Lung (tissue), 11 donors: ENCODE measurements at regions not wholly inside any gene's neighbourhood (a gene's known extent, or its start where the extent isn't known, plus 50 kb on each side); places are given as distances from the start of the nearest gene placed in this dataset.

Experiments used
- ATAC-seq: fragments of 200-7000 bp; cut with Tn5 transposase; one replicate; pipeline ENCODE4 v1.9.1; 2020; ENCODE audit warnings: moderate number of reproducible peaks; ENCODE audit not compliant: insufficient read depth, low FRiP score
- DNase-seq, 3 donors: peaks; one replicate each; pipeline ENCODE4 v3.0.0-alpha.2; 2013 to 2017
- H3K27ac ChIP-seq, 2 donors: one replicate each; pipeline ENCODE4 v1.5.1; 2013; ENCODE audit warnings: mild to moderate bottlenecking in 2 of 2, moderate library complexity in 2 of 2, control low read depth in 1 of 2, inconsistent platforms in 1 of 2, low read depth in 1 of 2, low read length in 1 of 2
- H3K27me3 ChIP-seq, 3 donors: one replicate each; pipeline ENCODE4 v1.5.1; 2013; ENCODE audit warnings: low read length in 2 of 3; ENCODE audit not compliant: control insufficient read depth in 3 of 3, insufficient read depth in 3 of 3
- H3K36me3 ChIP-seq, 4 donors: one replicate each; pipeline ENCODE4 v1.5.1; 2013; ENCODE audit warnings: low read length in 4 of 4, mild to moderate bottlenecking in 1 of 4, moderate library complexity in 1 of 4; ENCODE audit not compliant: control insufficient read depth in 4 of 4, insufficient read depth in 4 of 4
- H3K4me1 ChIP-seq, 5 donors: one replicate each; pipeline ENCODE4 v1.5.1; 2013; ENCODE audit warnings: low read length in 5 of 5, mild to moderate bottlenecking in 2 of 5, moderate library complexity in 1 of 5; ENCODE audit not compliant: control insufficient read depth in 5 of 5, insufficient read depth in 5 of 5
- H3K4me3 ChIP-seq: one replicate; pipeline ENCODE4 v1.5.1; 2013; ENCODE audit warnings: mild to moderate bottlenecking, control low read depth, moderate library complexity
- H3K9ac ChIP-seq, 2 donors: one replicate each; pipeline ENCODE4 v1.5.1; 2013; ENCODE audit warnings: low read length in 2 of 2, control low read depth in 1 of 2; ENCODE audit not compliant: insufficient read depth in 1 of 2
- H3K9me3 ChIP-seq, 4 donors: one replicate each; pipeline ENCODE4 v1.5.1; 2013; ENCODE audit warnings: low read length in 3 of 4, mild to moderate bottlenecking in 1 of 4, moderate library complexity in 1 of 4; ENCODE audit not compliant: control insufficient read depth in 4 of 4, insufficient read depth in 3 of 4
- CTCF ChIP-seq: IDR thresholded peaks from 2 replicates; pipeline ENCODE4 v1.5.1; 2012; ENCODE audit warnings: mild to moderate bottlenecking; ENCODE audit errors: control extremely low read depth, extremely low read depth
- WGBS, 2 donors: extraction: QIAGEN DNeasy Blood & Tissue Kit; methylation state at CpG; one replicate each; pipeline ENCODE4 v1.1.7; 2013; 5-methylcytosine and 5-hydroxymethylcytosine counted together
- donor health status: control.
- donor health status: control.
- donor health status: Bipolar disorder and iron deficiency.
- donor health status: healthy.
- donor health status: DM: yes; HTN: yes; CAD: no.

- H3K4me3 ChIP-seq, result no peak overlapping the region
- H3K27ac ChIP-seq, result no peak overlapping the region
- DNase-seq (peak; percentile 59 to 79 (median 70)), ATAC-seq (no peak)
- TF ChIP-seq CTCF, result no peak
- no peak overlapping the region for H3K9ac ChIP-seq
- no peaks in the 10 kb centered on the region for H3K36me3 ChIP-seq
- whole genome bisulfite sequencing, 2 donors, result 43 to 44% methylated on average over 9 of the region's 9 CpGs
- peaks cover 0 to 10% (median 0%) of the 10 kb centered on the region in 5 donors for H3K4me1 ChIP-seq
- H3K9me3 ChIP-seq, result peaks cover 0 to 1% (median 0%) of the 10 kb centered on the region in 4 donors
- H3K27me3 ChIP-seq, result no peaks in the 10 kb centered on the region
These were observed 61.9 kb upstream of the ADAMTS16 start for GRCh38 chr5:5078009-5078897.

GRCh38 chr5:5079876-5080275, 60.3 kb upstream of the ADAMTS16 start:
- H3K9me3 ChIP-seq, result peaks cover 0 to 1% (median 0%) of the 10 kb centered on the region in 4 donors
- H3K27me3 ChIP-seq, result no peaks in the 10 kb centered on the region
- H3K9ac ChIP-seq, result no peak overlapping the region
- ATAC-seq, result no peak
- peaks cover 0 to 10% (median 0%) of the 10 kb centered on the region in 5 donors for H3K4me1 ChIP-seq
- DNase-seq, result no peak
- TF ChIP-seq CTCF, result no peak
- no peak overlapping the region for H3K27ac ChIP-seq
- H3K4me3 ChIP-seq, result no peak overlapping the region
- 76 to 83% methylated on average over 5 of the region's 5 CpGs for WGBS, 2 donors
- no peaks in the 10 kb centered on the region for H3K36me3 ChIP-seq

GRCh38 chr5:5080790-5081189, 59.3 kb upstream of the ADAMTS16 start:
- ATAC-seq (no peak), DNase-seq (no peak)
- TF ChIP-seq CTCF, result no peak
- WGBS, 2 donors, result 70 to 80% methylated on average over 5 of the region's 5 CpGs
- Histone ChIP-seq H3K27me3 (no peaks in the 10 kb centered on the region), H3K4me1 (peaks cover 0 to 10% (median 0%) of the 10 kb centered on the region in 5 donors), H3K36me3 (no peaks in the 10 kb centered on the region), H3K27ac (no peak overlapping the region), H3K4me3 (no peak overlapping the region), H3K9me3 (peaks cover 0 to 1% (median 0%) of the 10 kb centered on the region in 4 donors), H3K9ac (no peak overlapping the region)
